Right lobe of liver (tissue), 4 donors: ENCODE measurements at regions not wholly inside any gene's neighbourhood (a gene's known extent, or its start where the extent isn't known, plus 50 kb on each side); places are given as distances from the start of the nearest gene placed in this dataset.

Experiments used
- CTCF ChIP-seq, 4 donors: fragments of 200-600 bp in 3 of 4; fragments of 450-650 bp in 1 of 4; IDR thresholded peaks; one replicate each; pipeline versions ENCODE4 v1.5.1 to v1.8.0; 2016 to 2022; ENCODE audit warnings: antibody characterized with exemption in 4 of 4, mild to moderate bottlenecking in 2 of 4
- POLR2A ChIP-seq: fragments of 450-650 bp; IDR thresholded peaks from one replicate; pipeline ENCODE4 v1.6.1; 2017; ENCODE audit warnings: antibody characterized with exemption, mild to moderate bottlenecking
- donor health status: DM: no; HTN: no; CAD: no.
- donor health status: DM: no; HTN: no; CAD: no.
- donor health status: DM: no; HTN: yes; CAD: no.

GRCh38 chr18:43571078-43571689 lies 293.9 kb upstream of the SYT4 start:
- TF ChIP-seq CTCF (IDR thresholded peaks at IDR 0.05) (peak; percentile 74 to 82 (median 78)), POLR2A (no peak)
